Kidney capillary endothelial cell (primary cell): ENCODE measurements at regions not wholly inside any gene's neighbourhood (a gene's known extent, or its start where the extent isn't known, plus 50 kb on each side); places are given as distances from the start of the nearest gene placed in this dataset.
A peak's percentile ranks its signal among the peaks of the same experiment; 100 is the strongest.

Source experiments
- DNase-seq: peaks from one replicate; pipeline ENCODE4 v3.0.0-alpha.2; 2018; ENCODE audit warnings: low spot score

DNA sequence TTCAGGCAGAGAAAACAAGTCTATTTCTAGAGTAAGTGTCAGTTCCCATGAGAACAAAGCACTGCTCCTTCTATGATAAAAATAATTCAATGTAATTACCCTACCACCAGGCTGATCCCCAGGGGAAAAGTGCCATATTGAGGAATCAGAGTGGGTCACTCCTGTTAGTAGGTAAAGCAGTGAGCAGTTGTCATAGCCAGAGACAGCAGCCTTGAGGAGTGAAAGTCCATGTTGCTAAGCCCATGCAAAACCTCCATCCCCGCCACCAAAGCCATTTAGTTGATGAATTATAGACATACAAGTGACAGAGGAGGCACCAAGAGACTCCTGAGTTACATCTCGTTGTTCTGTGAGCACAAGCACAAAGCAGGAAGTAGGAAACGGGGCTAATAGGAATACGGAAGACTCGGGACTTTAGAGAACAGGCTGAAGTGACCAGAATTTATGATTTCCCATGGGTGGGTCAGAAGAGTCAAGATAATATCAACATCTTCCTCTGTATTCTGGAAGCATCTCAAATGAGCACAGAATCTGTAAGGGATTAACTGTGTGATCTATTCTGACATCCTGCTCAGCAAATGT, 197.9 kb downstream of the MAFB start:
- DNase-seq = no peak

DNA sequence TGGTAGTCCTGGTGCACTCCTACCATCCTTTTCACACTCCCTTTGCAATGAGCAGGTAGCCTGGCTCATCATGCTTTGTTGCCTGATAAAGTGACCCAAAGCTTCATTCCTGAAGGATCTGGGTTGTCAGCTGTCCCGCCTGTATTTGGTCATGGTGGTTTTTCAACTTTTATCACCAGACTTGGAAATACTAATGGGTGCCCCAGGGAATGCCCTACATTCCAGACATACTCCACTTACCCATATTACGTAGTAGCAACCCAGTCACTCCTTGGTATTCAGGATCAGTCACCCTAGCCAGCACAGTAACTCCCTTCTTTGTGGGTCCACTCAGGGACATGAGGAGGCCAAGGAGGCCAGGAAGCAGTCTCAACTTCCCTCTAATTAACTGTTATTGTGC, 199.2 kb downstream of the MAFB start:
- DNase-seq = no peak

DNA sequence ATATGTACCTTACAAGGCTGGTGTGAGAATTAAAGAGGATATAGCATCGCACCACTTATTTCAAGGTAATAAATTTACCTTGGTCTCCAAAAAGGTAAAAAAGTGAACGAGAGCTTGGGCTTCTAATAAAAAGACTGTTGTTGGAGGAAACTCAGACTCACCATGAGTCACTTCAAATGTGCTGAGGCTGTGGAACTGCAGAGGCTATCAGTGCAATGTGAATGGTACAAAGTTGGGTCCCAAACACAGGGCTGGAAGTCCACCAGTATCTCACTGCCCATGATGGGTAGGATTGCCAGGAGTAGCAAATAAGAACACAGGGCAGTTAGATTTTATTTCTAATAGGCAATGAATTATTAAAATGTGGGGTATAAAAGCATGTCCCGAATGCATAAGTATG, 200.6 kb downstream of the MAFB start:
- peak; percentile 27 for DNase-seq

DNA sequence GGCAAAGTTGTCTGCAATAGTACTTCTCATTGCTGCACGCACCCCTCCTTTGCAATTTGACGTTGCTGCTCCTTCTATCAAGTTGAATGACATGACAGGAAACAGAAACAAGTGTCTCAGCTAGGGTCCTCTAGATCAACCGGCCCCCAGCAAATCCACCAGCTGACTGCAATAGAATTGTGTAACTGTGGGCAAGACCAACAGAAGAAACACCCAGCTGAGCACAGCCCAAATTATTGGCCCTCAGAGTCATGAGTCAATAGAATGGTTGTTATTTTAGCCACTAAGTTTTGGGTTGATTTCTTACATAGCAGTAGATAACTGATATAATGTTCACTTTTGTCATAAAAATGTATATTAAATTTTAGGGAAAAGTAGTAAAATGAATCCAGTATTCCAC, 202.7 kb downstream of the MAFB start:
- DNase-seq = no peak

DNA sequence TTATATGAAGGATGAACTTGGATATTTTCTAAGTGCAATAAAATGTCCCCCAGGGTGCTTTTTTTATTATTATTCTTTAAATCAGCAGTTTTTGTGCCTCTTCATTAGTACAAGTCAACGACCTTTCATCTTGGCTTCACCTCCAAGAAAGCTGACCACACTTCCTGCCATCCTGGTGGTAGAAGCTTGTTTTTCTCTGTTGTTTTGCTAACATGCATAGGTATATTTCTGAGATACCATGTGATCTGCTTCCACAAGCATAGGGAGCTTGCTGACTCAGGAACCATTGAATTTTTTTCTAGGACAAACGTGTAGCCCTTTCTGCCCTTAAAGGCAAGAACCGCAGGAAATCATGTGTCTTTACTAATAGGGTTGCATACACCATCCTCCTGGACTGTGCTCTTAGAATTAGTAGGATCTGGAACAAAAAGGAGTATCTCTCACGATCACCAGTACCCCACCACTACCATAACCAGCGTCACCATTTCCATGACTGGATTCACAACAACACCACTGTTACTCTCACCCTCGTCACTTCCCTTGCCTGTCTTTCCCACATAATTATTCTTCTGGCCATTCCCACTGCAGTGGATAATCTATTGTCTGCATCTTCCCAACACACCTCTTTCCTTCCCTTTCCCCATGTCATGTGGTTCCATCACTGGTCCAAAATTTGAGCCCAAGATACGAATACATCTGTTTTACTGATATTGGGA, 207.1 kb downstream of the MAFB start:
- no peak for DNase-seq

DNA sequence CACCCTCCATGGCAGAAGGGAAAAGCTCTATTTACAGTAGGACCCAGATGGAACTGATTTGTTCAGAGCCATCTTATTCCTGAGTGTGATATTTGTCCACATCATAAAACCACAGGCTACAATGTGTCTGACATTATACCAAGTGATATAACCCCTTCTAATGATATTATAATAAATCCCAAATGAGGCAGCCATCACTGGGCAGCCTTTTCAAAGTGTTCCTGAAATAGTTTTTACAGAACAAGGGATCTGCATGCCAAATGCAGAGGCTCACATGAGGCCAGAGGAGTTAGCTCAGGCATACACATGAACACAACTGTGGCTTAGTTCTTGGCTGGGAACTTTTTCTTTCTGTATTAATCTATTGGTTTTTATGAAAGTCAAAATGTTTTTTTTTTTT, 207.7 kb downstream of the MAFB start:
- DNase-seq = no peak

DNA sequence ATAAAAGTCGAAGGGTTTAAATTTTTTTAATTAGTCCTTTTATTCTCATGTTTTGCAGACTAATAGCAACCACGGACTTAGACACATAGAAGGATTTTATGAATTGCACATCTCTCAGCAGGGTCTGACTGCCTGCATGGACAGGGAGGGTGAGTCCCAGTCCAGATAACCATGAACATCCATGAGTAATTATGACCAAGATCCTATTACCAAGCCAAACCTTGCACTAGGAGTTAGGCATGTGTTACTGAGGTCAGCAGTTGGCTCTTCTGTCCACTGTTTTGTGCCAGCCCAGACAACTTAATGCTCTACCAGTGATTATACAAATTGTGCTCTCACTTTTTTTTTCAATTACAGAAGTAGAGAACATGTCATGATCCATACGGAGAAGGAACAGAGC, 211.2 kb downstream of the MAFB start:
- no peak for DNase-seq

DNA sequence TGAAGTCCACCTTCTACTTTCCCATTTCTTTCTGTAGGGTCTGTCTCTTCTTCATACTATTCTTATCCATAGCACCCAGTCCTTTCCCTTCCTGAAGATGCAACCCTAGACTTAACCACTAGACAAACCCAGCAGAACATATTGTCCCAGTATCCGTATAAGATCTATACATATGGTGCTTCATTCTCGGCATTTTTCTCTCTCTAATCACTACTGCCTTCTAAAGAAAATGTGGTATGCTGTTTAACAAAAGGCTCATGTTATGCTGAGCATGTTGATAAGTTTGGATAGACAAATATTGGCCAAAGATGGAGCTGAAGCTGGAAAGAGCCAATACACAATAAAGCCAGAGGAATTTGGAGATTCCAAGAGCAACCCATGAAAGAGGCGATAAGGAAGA, 212.6 kb downstream of the MAFB start:
- no peak for DNase-seq

DNA sequence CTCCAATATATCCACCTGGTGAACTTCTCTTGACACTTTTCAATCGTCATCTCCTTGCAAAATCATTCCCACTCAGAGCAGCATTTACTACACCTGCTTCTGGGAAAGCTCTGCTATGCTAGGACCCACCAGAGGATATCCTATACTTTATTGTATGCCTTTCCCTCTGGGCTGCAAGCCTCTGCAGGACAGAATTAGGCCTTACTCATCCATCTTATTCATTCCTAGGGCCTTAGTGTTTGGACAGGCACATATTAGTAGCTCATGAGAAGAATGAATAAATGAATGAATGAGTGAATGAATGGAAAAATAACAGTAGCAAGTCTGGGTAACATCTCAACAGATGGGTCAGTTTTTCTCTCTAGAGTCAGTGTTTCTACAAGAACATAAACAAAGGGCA, 216.1 kb downstream of the MAFB start:
- DNase-seq = no peak

DNA sequence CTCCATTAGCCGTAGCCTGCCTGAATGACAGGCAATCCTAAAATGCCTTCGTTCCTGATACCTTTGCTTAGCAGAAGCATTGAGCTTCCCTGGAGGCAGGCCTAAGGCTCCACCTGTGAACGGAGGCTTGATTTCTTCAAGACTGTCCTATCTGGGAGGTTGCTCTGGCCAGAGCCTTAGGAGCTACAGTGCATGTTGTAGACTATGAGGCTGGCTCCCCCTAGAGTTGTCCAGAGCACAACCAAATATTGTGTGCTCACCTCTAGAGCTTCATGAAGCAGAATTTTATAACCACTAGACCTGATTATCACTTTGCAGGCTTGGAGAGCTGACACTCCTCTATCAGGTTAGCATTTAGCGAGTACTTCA, 217.8 kb downstream of the MAFB start:
- DNase-seq = no peak

DNA sequence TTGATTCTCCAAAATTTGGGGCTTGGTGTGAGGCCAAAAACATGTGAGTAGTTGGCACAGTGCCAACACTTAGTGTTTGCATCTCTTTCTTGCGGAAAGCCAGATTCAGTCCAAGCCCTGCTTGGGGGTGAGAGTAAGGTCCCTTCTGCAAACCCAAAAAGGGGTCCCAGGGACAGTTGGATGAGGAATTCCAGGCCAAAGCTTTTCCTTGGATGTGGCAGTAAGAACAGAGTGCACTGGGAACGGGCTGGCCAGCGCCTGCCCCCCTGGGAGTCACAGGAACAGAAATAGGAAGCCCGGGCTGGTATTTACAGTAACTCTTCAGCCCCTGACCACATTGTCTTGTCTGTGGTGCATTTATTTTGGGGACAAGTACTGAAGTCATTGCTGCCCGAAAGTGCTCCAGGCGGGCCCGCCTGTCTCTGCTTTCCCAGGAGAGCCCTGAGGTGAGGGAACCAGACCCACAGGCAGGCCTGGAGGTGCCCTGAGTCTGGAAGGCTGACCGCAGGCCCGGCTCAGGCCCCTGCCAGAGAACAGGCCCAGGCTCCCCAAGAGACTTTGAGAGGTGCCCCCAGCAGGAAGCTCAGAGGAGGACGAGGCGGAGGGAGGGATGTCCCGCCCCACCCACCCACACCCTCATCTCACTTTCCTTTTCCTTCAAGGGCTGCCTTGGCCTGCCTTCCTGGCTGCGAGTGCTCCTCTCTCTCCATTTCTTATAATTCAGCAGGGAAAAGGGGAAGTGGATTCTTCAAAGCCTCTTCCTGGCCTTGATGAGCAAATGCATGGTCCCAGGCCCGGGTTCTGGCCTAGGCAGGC, 218.4 kb downstream of the MAFB start:
- no peak for DNase-seq

DNA sequence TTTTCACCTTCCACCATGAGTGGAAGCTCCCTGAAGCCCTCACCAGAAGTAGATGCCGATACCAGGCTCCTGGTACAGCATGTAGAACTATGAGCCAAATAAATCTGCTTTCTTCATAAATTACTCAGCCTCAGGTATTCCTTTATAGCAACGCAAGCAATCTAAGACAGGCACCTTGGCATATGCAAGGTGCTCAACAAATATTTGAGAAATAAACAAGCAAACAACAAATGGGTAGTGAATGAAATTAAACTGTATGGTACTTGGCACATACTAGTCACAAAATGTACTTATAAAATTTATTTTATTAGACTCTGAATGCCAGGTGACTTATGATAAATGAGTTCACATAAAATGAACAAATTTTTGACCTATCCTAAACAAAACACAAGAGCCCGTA, 220.3 kb downstream of the MAFB start:
- DNase-seq = no peak

DNA sequence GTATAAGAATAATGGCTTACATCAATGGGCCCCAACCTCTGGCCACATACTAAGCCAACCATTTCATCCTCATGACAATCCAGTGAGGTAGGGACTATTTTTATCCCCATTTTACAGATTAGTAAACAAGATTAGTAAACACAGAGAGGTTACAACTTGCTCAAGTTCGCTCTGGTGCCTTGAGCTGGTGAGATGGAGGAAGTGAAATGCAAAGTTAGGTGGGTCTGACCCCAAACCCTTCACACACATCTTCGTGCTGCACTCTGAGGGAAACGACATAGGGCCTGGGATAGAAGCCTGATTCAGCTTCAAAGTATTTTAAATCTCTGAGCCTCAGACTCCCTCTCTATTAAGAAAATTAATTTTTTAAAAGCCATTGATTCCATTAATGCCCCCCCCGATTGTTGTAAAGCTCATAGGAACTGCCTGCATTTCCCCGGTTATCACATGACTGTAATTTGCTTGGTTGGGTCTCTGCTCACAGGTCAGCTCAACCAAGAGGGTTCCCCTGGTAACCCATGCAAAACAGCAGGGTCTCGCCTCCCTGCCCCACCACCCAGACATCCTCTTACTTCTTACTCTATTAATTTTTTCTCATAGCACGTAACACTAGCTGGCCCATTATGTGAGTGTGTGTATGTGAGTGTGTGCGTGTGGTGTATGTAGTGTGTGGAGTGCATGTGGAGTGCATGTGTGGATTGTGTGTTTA, 221.2 kb downstream of the MAFB start:
- DNase-seq = no peak

DNA sequence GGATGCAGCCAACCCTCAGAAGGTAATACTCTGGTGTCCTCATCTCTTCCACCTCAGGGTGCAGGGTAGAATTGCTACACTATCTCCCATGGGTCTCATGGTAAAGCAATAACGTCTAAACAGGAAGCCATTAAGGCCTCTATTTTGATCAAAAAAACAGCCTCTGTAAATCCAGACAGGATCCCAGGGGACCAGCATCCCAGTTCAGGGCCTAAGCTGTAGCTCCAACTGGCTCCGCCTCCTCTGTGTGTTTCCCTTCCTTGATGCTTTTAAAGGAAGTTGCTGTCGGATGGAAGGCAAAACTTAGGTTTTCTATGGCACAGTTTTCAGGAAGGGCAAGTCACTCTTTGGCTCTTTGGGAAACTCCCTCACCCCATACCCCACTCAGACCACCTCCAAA, 222.0 kb downstream of the MAFB start:
- no peak for DNase-seq

DNA sequence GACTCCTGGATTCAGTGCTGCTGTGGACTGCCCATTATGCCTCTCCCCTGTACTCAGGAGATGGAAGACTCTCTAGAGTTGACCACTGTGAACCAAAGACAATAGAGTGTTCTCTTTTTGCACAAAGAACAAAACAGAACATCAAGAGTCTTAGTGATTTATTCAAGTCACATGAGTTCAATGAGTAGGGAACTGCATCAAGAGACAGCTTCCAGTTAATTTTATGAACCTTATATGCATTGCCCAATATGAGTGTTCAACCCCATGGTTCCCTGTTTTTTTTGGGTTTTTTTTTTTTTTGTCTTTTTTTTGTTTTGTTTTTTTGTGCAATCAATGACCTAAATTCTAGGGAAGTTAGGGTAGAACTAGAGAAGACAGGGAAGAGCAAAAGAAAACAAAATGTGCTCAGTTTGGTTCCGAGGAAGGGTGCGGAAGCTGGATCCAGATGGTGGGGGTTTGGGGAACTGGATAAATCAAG, 224.3 kb downstream of the MAFB start:
- no peak for DNase-seq

DNA sequence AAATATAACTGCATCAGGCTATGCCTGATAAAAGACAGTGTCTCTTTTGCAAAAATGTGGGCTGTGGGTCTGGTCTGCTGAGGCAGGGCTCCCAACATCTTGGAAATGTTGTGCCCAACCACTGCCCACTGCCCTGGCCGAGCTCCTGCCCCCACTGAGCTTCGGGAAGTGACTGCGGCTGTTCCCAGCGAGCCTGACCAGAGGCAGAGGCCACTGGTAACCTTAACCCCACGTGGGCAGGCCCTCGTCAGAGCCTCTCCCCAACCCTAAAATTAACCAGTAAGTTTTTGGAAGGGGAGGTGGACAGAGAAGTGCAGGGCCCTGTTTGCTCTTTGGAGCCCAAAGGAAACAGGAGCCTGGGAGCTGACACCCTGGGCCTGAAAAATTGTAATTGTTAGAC, 225.9 kb downstream of the MAFB start:
- DNase-seq = no peak

DNA sequence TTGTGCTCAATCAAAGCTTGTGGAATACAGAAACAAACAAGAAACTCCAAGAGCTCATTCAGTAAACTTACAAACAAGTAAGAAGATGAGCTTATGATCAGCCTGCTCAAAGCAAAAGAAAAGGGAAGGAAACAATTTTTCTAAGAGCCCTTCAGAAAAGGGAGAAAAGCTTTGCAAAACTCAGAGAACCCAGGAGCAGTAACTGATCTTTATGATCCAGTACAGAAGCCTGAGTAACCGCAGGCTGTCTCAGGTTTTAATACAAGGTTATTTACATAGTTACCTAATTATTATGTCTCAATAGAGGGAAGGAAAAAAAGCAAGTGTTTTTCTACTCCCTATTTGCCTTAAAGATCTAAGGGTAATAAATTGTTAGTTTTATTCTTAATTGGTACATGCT, 226.5 kb downstream of the MAFB start:
- DNase-seq = no peak

DNA sequence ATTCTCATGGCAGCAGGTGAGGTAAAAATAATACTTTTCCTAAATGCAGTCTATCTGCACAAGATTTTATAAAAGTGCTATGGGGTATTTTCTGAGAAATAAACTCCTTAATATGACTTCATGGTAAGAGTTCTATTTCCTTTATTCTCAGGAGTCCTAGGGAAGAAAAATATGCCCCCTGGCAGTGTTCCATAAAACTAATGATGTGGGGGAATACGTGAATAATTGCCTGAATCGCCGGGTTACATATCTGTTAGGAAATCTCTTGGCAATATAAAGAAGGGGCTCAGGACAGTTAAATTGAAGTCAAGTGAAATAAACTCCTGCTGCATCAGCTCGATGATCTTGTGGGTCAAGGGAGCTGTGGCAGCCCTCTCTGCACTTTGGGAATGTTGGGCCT, 229.7 kb downstream of the MAFB start:
- no peak for DNase-seq

DNA sequence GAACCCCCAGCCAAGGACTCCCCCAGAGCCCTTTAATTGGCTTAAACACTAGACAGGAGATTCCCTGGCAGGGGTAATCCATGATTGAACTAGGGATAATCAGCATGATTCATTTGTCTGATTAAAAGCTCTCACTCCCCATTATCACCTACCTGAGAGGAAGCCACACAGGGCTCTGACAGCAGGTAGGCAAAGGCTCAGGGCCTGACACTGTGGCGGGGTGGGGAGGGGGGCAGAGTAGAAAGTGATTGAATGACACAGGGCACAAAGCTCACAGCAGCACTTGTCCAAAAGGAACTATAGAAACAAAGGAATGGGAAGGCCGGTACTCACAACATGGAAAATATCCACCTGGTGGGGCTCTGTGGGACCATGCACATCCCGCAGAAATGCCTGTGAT, 231.6 kb downstream of the MAFB start:
- no peak for DNase-seq

DNA sequence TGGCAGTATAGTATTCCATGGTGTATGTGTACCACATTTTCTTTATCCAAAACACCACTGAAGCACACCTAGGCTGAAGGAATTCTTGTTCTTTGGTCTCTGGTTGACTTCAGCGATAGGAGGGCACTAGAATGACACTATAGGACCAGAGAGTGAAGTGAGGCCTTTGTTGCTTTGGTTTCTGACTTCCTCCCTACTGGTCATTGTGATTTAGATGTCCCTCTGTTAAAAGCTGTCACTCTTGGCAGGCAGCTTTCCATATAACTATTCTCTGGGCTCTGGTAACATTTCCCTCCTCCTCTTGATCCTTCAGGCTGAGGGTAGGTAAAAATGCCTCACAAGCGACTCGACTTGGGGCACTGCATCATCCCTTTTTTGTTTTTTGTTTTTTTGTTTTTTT, 236.3 kb downstream of the MAFB start:
- DNase-seq = no peak

DNA sequence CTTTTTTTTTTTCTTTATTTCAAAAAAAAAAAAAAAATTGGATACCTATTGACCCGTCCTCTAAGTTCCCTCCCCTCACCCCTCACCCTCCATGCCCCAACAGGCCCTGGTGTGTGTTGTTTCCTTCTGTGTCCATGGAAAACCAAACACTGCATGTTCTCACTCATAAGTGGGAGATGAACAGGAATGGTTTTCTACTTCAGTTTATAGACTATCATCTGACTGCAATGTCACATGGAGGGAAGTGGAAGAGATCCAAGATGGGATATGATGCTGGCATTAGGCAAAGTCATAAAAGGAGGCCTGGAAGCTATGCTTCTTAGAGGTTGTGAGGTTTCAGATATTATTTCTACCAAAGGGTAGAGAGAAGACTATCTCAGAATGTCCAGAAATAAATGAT, 237.5 kb downstream of the MAFB start:
- no peak for DNase-seq

DNA sequence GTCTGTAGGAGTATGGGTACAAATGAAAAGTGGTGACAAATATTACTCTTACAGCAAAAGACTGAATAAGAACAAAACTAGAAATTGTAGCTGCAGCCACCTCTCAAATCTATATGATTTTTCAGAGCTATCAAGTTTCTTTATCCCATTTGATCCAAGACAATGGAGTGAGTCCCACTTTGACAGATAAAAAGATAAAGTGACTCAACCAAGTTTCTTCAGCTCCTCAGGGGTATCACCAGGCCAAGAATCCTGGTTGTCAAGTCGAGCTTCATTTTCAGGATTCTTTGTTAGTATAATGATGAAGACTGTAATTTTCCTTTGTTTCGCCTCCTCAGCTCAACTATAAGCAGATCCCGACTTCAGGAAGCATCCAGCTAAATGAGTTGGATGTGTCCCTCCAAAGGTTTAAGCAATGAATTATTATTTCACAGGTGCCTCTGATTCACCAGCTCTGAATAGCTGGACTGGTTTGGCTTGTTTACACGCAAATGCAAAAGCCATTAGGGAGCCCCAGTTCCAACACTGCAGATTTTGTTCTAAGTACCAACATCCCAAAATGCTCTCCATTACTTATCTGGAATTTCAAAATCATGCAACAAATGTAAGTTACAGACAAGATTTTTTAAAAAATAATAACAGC, 238.9 kb downstream of the MAFB start:
- no peak for DNase-seq
